Cerebellar cortex (tissue), 1 donor: ENCODE measurements at regions not wholly inside any gene's neighbourhood (a gene's known extent, or its start where the extent isn't known, plus 50 kb on each side); places are given as distances from the start of the nearest gene placed in this dataset.
"Not testable (repeated sequence)": the region's sequence is repeated elsewhere in the genome, so short reads cannot be mapped to it uniquely, and the experiment has no call there.

ENCODE experiments used
- DNase-seq: peaks from one replicate; pipeline ENCODE4 v3.0.0-alpha.2; 2015; ENCODE audit warnings: low spot score

- no peak for DNase-seq
Measured at GRCh38 chr6:156282087-156282486, 495.1 kb upstream of the ARID1B start.

GRCh38 chr6:156281266-156281665, 495.9 kb upstream of the ARID1B start:
- no peak for DNase-seq

GRCh38 chr6:156280065-156280464, 497.1 kb upstream of the ARID1B start:
- no peak for DNase-seq

- no peak for DNase-seq
Measured at GRCh38 chr6:156279261-156279969, 497.8 kb upstream of the ARID1B start.

GRCh38 chr6:156273065-156273711, 504.0 kb upstream of the ARID1B start:
- DNase-seq, result no peak

- no peak for DNase-seq
Measured at GRCh38 chr6:156269751-156270369, 507.3 kb upstream of the ARID1B start.

GRCh38 chr6:156268849-156269248, 508.3 kb upstream of the ARID1B start:
- DNase-seq, result no peak

GRCh38 chr6:156262014-156262413, 515.2 kb upstream of the ARID1B start:
- no peak for DNase-seq

- DNase-seq, result no peak
Measured at GRCh38 chr6:156260815-156261214, 516.4 kb upstream of the ARID1B start.

- DNase-seq, result no peak
Measured at GRCh38 chr6:156258981-156259380, 518.2 kb upstream of the ARID1B start.

GRCh38 chr6:156256161-156256560, 521.0 kb upstream of the ARID1B start:
- DNase-seq, result no peak

GRCh38 chr6:156254240-156254639, 522.9 kb upstream of the ARID1B start:
- DNase-seq, result no peak

- no peak for DNase-seq
Measured at GRCh38 chr6:156250593-156250992, 526.6 kb upstream of the ARID1B start.

- DNase-seq, result no peak
Measured at GRCh38 chr6:156242206-156242605, 535.0 kb upstream of the ARID1B start.

- DNase-seq, result no peak
Measured at GRCh38 chr6:156231026-156231765, 546.0 kb upstream of the ARID1B start.

GRCh38 chr6:156219973-156220372, 557.2 kb upstream of the ARID1B start:
- no peak for DNase-seq

GRCh38 chr6:156205678-156206077, 571.5 kb upstream of the ARID1B start:
- DNase-seq, result no peak

GRCh38 chr6:156199182-156199581, 578.0 kb upstream of the ARID1B start:
- DNase-seq, result no peak

- DNase-seq, result no peak
Measured at GRCh38 chr6:156197513-156197912, 579.7 kb upstream of the ARID1B start.

GRCh38 chr6:156194981-156195380, 582.2 kb upstream of the ARID1B start:
- no peak for DNase-seq

GRCh38 chr6:156193381-156193780, 583.8 kb upstream of the ARID1B start:
- DNase-seq, result no peak

GRCh38 chr6:156191895-156192294, 585.3 kb upstream of the ARID1B start:
- DNase-seq, result no peak

GRCh38 chr6:156191390-156191789, 585.8 kb upstream of the ARID1B start:
- DNase-seq, result not testable (repeated sequence)
